ENCODE measurements at regions not wholly inside any gene's neighbourhood (a gene's known extent, or its start where the extent isn't known, plus 50 kb on each side); places are given as distances from the start of the nearest gene placed in this dataset.
"Not testable (repeated sequence)": the region's sequence is repeated elsewhere in the genome, so short reads cannot be mapped to it uniquely, and the experiment has no call there.

DNA sequence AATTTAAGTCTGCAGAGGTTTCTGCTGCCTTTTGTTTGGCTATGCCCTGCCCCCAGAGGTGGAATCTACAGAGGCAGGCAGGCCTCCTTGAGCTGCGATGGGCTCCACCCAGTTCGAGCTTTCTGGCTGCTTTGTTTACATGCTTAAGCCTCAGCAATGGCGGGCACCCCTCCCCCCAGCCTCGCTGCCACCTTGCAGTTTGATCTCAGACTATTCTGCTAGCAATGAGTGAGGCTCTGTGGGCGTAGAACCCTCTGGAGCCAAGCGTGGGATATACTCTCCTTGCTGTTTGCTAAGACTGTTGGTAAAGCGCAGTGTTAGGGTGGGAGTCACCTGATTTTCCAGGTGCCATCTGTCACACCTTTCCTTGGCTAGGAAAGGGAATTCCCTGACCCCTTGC lies 250.0 kb upstream of the FAM78B start:
- TF ChIP-seq, protein P1, sequence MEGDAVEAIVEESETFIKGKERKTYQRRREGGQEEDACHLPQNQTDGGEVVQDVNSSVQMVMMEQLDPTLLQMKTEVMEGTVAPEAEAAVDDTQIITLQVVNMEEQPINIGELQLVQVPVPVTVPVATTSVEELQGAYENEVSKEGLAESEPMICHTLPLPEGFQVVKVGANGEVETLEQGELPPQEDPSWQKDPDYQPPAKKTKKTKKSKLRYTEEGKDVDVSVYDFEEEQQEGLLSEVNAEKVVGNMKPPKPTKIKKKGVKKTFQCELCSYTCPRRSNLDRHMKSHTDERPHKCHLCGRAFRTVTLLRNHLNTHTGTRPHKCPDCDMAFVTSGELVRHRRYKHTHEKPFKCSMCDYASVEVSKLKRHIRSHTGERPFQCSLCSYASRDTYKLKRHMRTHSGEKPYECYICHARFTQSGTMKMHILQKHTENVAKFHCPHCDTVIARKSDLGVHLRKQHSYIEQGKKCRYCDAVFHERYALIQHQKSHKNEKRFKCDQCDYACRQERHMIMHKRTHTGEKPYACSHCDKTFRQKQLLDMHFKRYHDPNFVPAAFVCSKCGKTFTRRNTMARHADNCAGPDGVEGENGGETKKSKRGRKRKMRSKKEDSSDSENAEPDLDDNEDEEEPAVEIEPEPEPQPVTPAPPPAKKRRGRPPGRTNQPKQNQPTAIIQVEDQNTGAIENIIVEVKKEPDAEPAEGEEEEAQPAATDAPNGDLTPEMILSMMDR (IDR thresholded peaks at IDR 0.05) = not testable (repeated sequence)
- TF ChIP-seq POLR2A (IDR thresholded peaks at IDR 0.05) = not testable (repeated sequence)

Data from Peyer's patch (tissue), 4 donors.